Trophoblast cell (in vitro differentiated cells and primary cell): ENCODE measurements at regions not wholly inside any gene's neighbourhood (a gene's known extent, or its start where the extent isn't known, plus 50 kb on each side); places are given as distances from the start of the nearest gene placed in this dataset.

ENCODE experiments used
- DNase-seq, 2 donors: peaks; one replicate each; pipeline ENCODE4 v3.0.0-alpha.2; 2016
- H2AFZ ChIP-seq: 2 replicates; pipeline ENCODE4 v1.6.1; 2013; ENCODE audit warnings: low read length, moderate library complexity, mild to moderate bottlenecking; ENCODE audit not compliant: insufficient read depth, poor library complexity
- H2AK5ac ChIP-seq: 2 replicates; pipeline ENCODE4 v1.6.1; 2013; ENCODE audit warnings: mild to moderate bottlenecking, low read length
- H2BK120ac ChIP-seq: 2 replicates; pipeline ENCODE4 v1.6.1; 2013; ENCODE audit warnings: low read length, mild to moderate bottlenecking, moderate library complexity; ENCODE audit not compliant: insufficient read depth, poor library complexity
- H2BK12ac ChIP-seq: 2 replicates; pipeline ENCODE4 v1.6.1; 2013; ENCODE audit warnings: mild to moderate bottlenecking, low read length, moderate library complexity
- H2BK5ac ChIP-seq: 2 replicates; pipeline ENCODE4 v1.6.1; 2013; ENCODE audit warnings: low read length, low read depth, moderate library complexity, mild to moderate bottlenecking; ENCODE audit not compliant: poor library complexity
- H3K14ac ChIP-seq: 2 replicates; pipeline ENCODE4 v1.6.1; 2013; ENCODE audit warnings: mild to moderate bottlenecking, low read length
- H3K18ac ChIP-seq: 2 replicates; pipeline ENCODE4 v1.6.1; 2013; ENCODE audit warnings: mild to moderate bottlenecking, low read length
- H3K23ac ChIP-seq: 2 replicates; pipeline ENCODE4 v1.6.1; 2013; ENCODE audit warnings: low read length
- H3K27ac ChIP-seq: 2 replicates; pipeline ENCODE4 v1.5.1; 2013; ENCODE audit warnings: low read depth, mild to moderate bottlenecking, inconsistent platforms, low read length, moderate library complexity
- H3K27me3 ChIP-seq: 2 replicates; pipeline ENCODE4 v1.6.1; 2013; ENCODE audit warnings: inconsistent platforms, mild to moderate bottlenecking, low read length, moderate library complexity; ENCODE audit not compliant: insufficient read depth
- H3K36me3 ChIP-seq, 2 experiments: 1 replicate in 1 of 2; 2 replicates in 1 of 2; pipeline ENCODE4 v1.6.1; 2013; ENCODE audit warnings: low read length in 2 of 2, mild to moderate bottlenecking in 2 of 2, moderate library complexity in 1 of 2; ENCODE audit not compliant: insufficient read depth in 2 of 2, control insufficient read depth in 1 of 2
- H3K4ac ChIP-seq: 2 replicates; pipeline ENCODE4 v1.6.1; 2013; ENCODE audit warnings: low read depth, mild to moderate bottlenecking, low read length, moderate library complexity
- H3K4me1 ChIP-seq, 2 experiments: 1 replicate in 1 of 2; 2 replicates in 1 of 2; pipeline ENCODE4 v1.6.1; 2013; ENCODE audit warnings: low read length in 2 of 2, mild to moderate bottlenecking in 2 of 2, moderate library complexity in 1 of 2; ENCODE audit not compliant: insufficient read depth in 2 of 2, control insufficient read depth in 1 of 2
- H3K4me2 ChIP-seq: 2 replicates; pipeline ENCODE4 v1.6.1; 2013; ENCODE audit warnings: inconsistent platforms, mild to moderate bottlenecking, low read length, moderate library complexity
- H3K4me3 ChIP-seq: 2 replicates; pipeline ENCODE4 v1.5.1; 2013; ENCODE audit warnings: mild to moderate bottlenecking, low read depth, low read length, inconsistent platforms
- H3K79me1 ChIP-seq: one replicate; pipeline ENCODE4 v1.6.1; 2013; ENCODE audit warnings: low read length
- H3K79me2 ChIP-seq: 2 replicates; pipeline ENCODE4 v1.6.1; 2013; ENCODE audit warnings: low read length, mild to moderate bottlenecking; ENCODE audit not compliant: control insufficient read depth, insufficient read depth, poor library complexity
- H3K9ac ChIP-seq: 2 replicates; pipeline ENCODE4 v1.6.1; 2013; ENCODE audit warnings: mild to moderate bottlenecking, low read length
- H3K9me3 ChIP-seq: 2 replicates; pipeline ENCODE4 v1.6.1; 2013; ENCODE audit warnings: low read depth, mild to moderate bottlenecking, control low read depth, inconsistent platforms, low read length; ENCODE audit not compliant: insufficient read depth
- H4K12ac ChIP-seq: 2 replicates; pipeline ENCODE4 v1.6.1; 2013; ENCODE audit warnings: low read depth, mild to moderate bottlenecking, low read length, moderate library complexity
- H4K8ac ChIP-seq: 2 replicates; pipeline ENCODE4 v1.6.1; 2013; ENCODE audit warnings: low read depth, mild to moderate bottlenecking, low read length, moderate library complexity
- H4K91ac ChIP-seq: one replicate; pipeline ENCODE4 v1.6.1; 2013; ENCODE audit warnings: low read depth, mild to moderate bottlenecking, low read length, moderate library complexity
- WGBS: extraction: QIAGEN DNeasy Blood & Tissue Kit; methylation state at CpG from one replicate; pipeline ENCODE4 v1.1.7; 2013; ENCODE audit warnings: missing lambda C conversion rate; ENCODE audit not compliant: insufficient read length, insufficient coverage; ENCODE audit errors: extremely low coverage; 5-methylcytosine and 5-hydroxymethylcytosine counted together

DNA sequence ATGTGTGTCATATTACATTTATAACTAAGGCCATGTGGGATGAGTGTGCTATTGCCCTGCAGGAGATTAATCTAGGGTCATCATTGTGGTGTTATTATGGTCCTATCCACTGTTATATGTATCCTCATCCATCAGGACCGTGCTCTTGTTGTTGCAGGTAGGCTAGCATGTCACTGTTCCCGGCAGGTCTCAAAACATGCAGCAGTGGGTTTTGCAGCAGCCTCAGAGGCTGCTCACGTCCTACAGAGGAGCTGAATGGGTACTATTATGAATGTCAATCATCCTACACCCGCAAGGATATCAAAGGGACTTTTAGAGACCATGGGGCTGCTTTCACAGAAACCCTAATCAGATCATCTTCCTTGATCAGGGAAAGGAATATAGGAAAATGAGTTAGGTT lies 318.2 kb downstream of the SAMD5 start:
- no peaks in the 10 kb centered on the region for H3K79me1 ChIP-seq
- no peaks in the 10 kb centered on the region for H3K27me3 ChIP-seq
- no peaks in the 10 kb centered on the region for H3K36me3 ChIP-seq
- no peaks in the 10 kb centered on the region for H3K9me3 ChIP-seq
- no peak overlapping the region for H3K4me3 ChIP-seq
- H2BK120ac ChIP-seq = no peak overlapping the region
- no peak for DNase-seq
- H4K91ac ChIP-seq = no peak overlapping the region
- H3K14ac ChIP-seq = no peak overlapping the region
- H3K79me2 ChIP-seq = no peaks in the 10 kb centered on the region
- H2BK5ac ChIP-seq = no peak overlapping the region
- H2AFZ ChIP-seq = no peak overlapping the region
- H4K8ac ChIP-seq = no peak overlapping the region
- no peaks in the 10 kb centered on the region for H3K4me1 ChIP-seq
- no peak overlapping the region for H3K4ac ChIP-seq
- H2BK12ac ChIP-seq = no peak overlapping the region
- no peak overlapping the region for H4K12ac ChIP-seq
- WGBS = no CpG with 5 or more reads among the region's 4 CpGs
- H3K9ac ChIP-seq = peak overlapping the region; percentile 68
- H3K23ac ChIP-seq = no peak overlapping the region
- no peak overlapping the region for H2AK5ac ChIP-seq
- H3K18ac ChIP-seq = no peak overlapping the region
- no peak overlapping the region for H3K27ac ChIP-seq
- no peak overlapping the region for H3K4me2 ChIP-seq

DNA sequence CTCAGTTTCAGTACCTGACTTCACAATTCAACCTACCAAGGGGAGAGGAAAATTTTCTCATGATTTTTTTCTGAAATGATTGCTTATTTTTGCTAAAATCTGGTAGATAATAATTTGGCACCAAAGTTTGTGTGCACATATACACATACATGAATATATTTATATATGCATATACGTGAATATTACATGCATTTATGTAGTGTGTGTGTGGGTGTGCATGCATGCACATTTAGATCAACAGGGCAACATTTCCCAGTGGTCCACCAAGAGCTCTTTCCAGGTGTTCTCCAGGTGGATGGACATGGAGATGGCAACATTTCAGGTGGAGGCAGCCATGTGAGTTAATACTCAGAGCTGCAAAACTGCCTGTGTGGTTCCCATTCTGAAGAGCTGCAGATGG lies 320.9 kb downstream of the SAMD5 start:
- Histone ChIP-seq H3K4ac (no peak overlapping the region), H2AFZ (no peak overlapping the region), H3K79me2 (no peaks in the 10 kb centered on the region), H3K14ac (no peak overlapping the region), H3K9me3 (no peaks in the 10 kb centered on the region), H3K23ac (no peak overlapping the region), H3K4me3 (no peak overlapping the region), H2BK5ac (no peak overlapping the region), H3K4me2 (no peak overlapping the region), H2BK120ac (no peak overlapping the region), H3K79me1 (no peaks in the 10 kb centered on the region), H3K18ac (no peak overlapping the region), H3K4me1 (no peaks in the 10 kb centered on the region), H3K9ac (no peak overlapping the region), H3K36me3 (no peaks in the 10 kb centered on the region), H4K91ac (no peak overlapping the region), H3K27ac (no peak overlapping the region), H4K12ac (no peak overlapping the region), H2BK12ac (no peak overlapping the region), H4K8ac (no peak overlapping the region), H2AK5ac (no peak overlapping the region), H3K27me3 (no peaks in the 10 kb centered on the region)
- WGBS = no CpG with 5 or more reads among the region's 1 CpG
- no peak for DNase-seq

DNA sequence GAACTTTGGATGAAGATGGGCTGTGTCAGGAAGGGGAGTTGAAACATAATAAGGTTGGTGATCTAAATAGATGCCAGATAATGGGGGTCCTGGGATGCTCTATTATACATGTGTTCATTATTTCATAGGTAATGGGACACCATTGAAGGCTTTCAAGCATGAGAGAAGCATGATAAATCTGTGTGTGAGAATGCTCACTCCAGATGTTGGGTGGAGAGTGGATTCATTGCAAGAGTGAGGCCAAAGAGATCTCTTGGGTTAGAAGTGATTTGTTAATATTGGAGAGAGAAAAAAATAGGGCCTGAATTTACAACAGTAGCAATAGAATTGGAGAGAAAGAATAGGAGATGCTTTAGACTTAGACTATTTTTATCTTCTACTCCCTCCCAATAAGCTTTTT lies 321.3 kb downstream of the SAMD5 start:
- H3K9ac ChIP-seq = no peak overlapping the region
- H4K91ac ChIP-seq = no peak overlapping the region
- H2AFZ ChIP-seq = no peak overlapping the region
- no peak overlapping the region for H3K14ac ChIP-seq
- no peak overlapping the region for H4K8ac ChIP-seq
- no peak overlapping the region for H3K4me2 ChIP-seq
- H3K27me3 ChIP-seq = no peaks in the 10 kb centered on the region
- H3K4ac ChIP-seq = no peak overlapping the region
- H3K36me3 ChIP-seq = no peaks in the 10 kb centered on the region
- no peak overlapping the region for H4K12ac ChIP-seq
- no peak overlapping the region for H2BK12ac ChIP-seq
- H3K79me2 ChIP-seq = no peaks in the 10 kb centered on the region
- H2AK5ac ChIP-seq = no peak overlapping the region
- no peak overlapping the region for H2BK120ac ChIP-seq
- H3K18ac ChIP-seq = no peak overlapping the region
- no peak overlapping the region for H3K27ac ChIP-seq
- H3K4me3 ChIP-seq = no peak overlapping the region
- no peaks in the 10 kb centered on the region for H3K4me1 ChIP-seq
- no peak for DNase-seq
- no peaks in the 10 kb centered on the region for H3K9me3 ChIP-seq
- H2BK5ac ChIP-seq = no peak overlapping the region
- H3K79me1 ChIP-seq = no peaks in the 10 kb centered on the region
- H3K23ac ChIP-seq = no peak overlapping the region

DNA sequence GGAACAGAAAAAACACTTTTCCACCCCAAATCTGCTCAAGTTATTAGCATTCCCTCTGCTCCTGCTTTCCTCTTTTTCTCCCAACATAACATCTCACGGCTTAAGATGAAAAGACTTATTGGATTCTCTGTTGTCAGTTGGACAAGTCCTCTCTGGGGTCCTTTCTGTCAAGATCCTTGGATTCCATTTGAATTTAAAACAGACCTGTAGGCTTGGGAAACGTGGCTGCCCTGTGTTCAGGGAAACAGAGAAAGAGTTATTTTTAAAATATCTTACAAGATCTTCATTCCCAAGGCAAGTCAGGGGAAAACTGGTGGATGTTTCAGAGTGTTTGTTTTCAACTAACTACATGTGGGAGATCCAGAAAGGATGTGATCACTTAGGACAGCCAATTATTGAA lies 322.9 kb downstream of the SAMD5 start:
- H3K18ac ChIP-seq = no peak overlapping the region
- H3K23ac ChIP-seq = no peak overlapping the region
- no peak overlapping the region for H3K27ac ChIP-seq
- H3K36me3 ChIP-seq = no peaks in the 10 kb centered on the region
- H3K9ac ChIP-seq = no peak overlapping the region
- no peak overlapping the region for H3K4me3 ChIP-seq
- no peak overlapping the region for H2BK12ac ChIP-seq
- WGBS = no CpG with 5 or more reads among the region's 2 CpGs
- H4K12ac ChIP-seq = no peak overlapping the region
- no peaks in the 10 kb centered on the region for H3K9me3 ChIP-seq
- H3K4ac ChIP-seq = no peak overlapping the region
- no peak overlapping the region for H3K4me2 ChIP-seq
- no peak overlapping the region for H2BK5ac ChIP-seq
- DNase-seq = no peak
- no peaks in the 10 kb centered on the region for H3K79me1 ChIP-seq
- no peak overlapping the region for H3K14ac ChIP-seq
- no peak overlapping the region for H2BK120ac ChIP-seq
- H4K8ac ChIP-seq = no peak overlapping the region
- no peaks in the 10 kb centered on the region for H3K79me2 ChIP-seq
- H2AFZ ChIP-seq = no peak overlapping the region
- H4K91ac ChIP-seq = no peak overlapping the region
- no peaks in the 10 kb centered on the region for H3K27me3 ChIP-seq
- H2AK5ac ChIP-seq = no peak overlapping the region
- H3K4me1 ChIP-seq = no peaks in the 10 kb centered on the region

DNA sequence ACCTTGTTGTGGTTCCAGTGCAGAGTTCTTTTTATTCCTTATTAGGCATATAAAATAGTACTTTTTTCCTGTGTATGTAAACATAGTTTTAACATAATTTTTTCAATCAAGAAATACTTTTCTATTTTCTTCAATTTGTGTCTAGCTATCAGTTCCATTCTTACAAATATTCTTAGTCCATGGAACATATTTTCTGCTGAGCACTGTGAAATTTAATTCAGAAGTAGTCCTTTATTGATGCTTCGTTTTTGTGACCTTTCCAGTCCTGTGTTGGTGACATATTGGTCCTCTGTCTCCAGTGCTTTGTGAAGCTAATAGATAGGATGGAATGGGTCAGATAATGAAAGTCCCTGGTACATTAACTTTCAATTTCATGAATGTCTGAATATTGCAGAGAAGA lies 325.1 kb downstream of the SAMD5 start:
- no peak for DNase-seq
- no peak overlapping the region for H3K18ac ChIP-seq
- H2BK5ac ChIP-seq = no peak overlapping the region
- no peak overlapping the region for H3K27ac ChIP-seq
- H4K91ac ChIP-seq = no peak overlapping the region
- no peak overlapping the region for H4K8ac ChIP-seq
- H3K9ac ChIP-seq = no peak overlapping the region
- no peak overlapping the region for H3K14ac ChIP-seq
- no peak overlapping the region for H3K4me2 ChIP-seq
- H3K36me3 ChIP-seq = no peaks in the 10 kb centered on the region
- no CpG with 5 or more reads among the region's 1 CpG for WGBS
- no peak overlapping the region for H2BK12ac ChIP-seq
- H2BK120ac ChIP-seq = no peak overlapping the region
- no peak overlapping the region for H3K4ac ChIP-seq
- H3K23ac ChIP-seq = no peak overlapping the region
- H3K9me3 ChIP-seq = no peaks in the 10 kb centered on the region
- H3K4me1 ChIP-seq = no peaks in the 10 kb centered on the region
- no peak overlapping the region for H4K12ac ChIP-seq
- H2AFZ ChIP-seq = no peak overlapping the region
- no peaks in the 10 kb centered on the region for H3K79me1 ChIP-seq
- no peak overlapping the region for H2AK5ac ChIP-seq
- H3K79me2 ChIP-seq = no peaks in the 10 kb centered on the region
- no peak overlapping the region for H3K4me3 ChIP-seq
- no peaks in the 10 kb centered on the region for H3K27me3 ChIP-seq
